ENCODE measurements at regions not wholly inside any gene's neighbourhood (a gene's known extent, or its start where the extent isn't known, plus 50 kb on each side); places are given as distances from the start of the nearest gene placed in this dataset.

GRCh38 chr4:72901553-72901952 is 168.0 kb downstream of the COX18 start:
- TF ChIP-seq CTCF (IDR thresholded peaks at IDR 0.05) (no peak), POLR2A (IDR thresholded peaks at IDR 0.05) (no peak)

Measured in upper lobe of left lung (tissue), 4 donors.